K562 (cell line): ENCODE measurements at regions not wholly inside any gene's neighbourhood (a gene's known extent, or its start where the extent isn't known, plus 50 kb on each side); places are given as distances from the start of the nearest gene placed in this dataset.

Experiments
- ATAC-seq: fragments of 200-7000 bp; cut with Tn5 transposase; 3 replicates; pipeline ENCODE4 v1.9.1; 2020; ENCODE audit warnings: moderate library complexity
- BruUV-seq: library from RNA; stranded (reverse); fragments of 400-500 nt; replicated peaks from 2 replicates; lab custom pipeline; 2021; lab: Mats Ljungman, UMichigan
- CTCF ChIA-PET: fragments of 300-600 bp; formaldehyde crosslinking; extraction: SDS; loops from one replicate; lab custom pipeline; 2021; ENCODE audit warnings: low intra/inter-chr PET ratio; lab: Yijun Ruan, JAX
- POLR2A ChIA-PET: fragments of 300-600, 350-650 bp; sonication (Branson Sonifier 250); formaldehyde crosslinking; extraction: SDS; loops from one replicate; lab custom pipeline; 2021; ENCODE audit warnings: antibody characterized with exemption, inconsistent platforms; lab: Yijun Ruan, JAX
- DNase-seq, 4 experiments: peaks; one replicate each; pipeline versions ENCODE4 v3.0.0 to v3.0.0-alpha.2; 2011 to 2018; ENCODE audit warnings: low spot score in 3 of 4, mixed read lengths in 3 of 4; ENCODE audit errors: extremely low read depth in 1 of 4
- FAIRE-seq: peaks from 2 replicates; lab custom pipeline; 2011; peaks lifted over from hg19 to GRCh38; lab: Jason Lieb, UNC
- H2AFZ ChIP-seq: 2 replicates; pipeline ENCODE4 v1.6.0; 2011; ENCODE audit warnings: low read depth, low read length, control low read depth, inconsistent platforms
- H3K27ac ChIP-seq: fragments of 200-600 bp; 3 replicates; pipeline ENCODE4 v1.8.0; 2011; ENCODE audit warnings: low read depth, mild to moderate bottlenecking, control low read depth, inconsistent platforms, low read length, moderate library complexity, mixed read lengths; ENCODE audit errors: extremely low read depth
- H3K27me3 ChIP-seq, 2 experiments: fragments of 300-600 bp in 1 of 2; 2 replicates in 1 of 2; 3 replicates in 1 of 2; pipeline versions ENCODE4 v1.6.0 to v1.8.0; 2011; ENCODE audit warnings: inconsistent platforms in 2 of 2, low read length in 2 of 2, mild to moderate bottlenecking in 1 of 2, mixed read lengths in 1 of 2, moderate library complexity in 1 of 2; ENCODE audit not compliant: control insufficient read depth in 2 of 2, insufficient read depth in 2 of 2
- H3K36me3 ChIP-seq: fragments of 300-600 bp; 3 replicates; pipeline ENCODE4 v1.8.0; 2011; ENCODE audit warnings: mild to moderate bottlenecking, low read length, inconsistent platforms; ENCODE audit not compliant: control insufficient read depth, insufficient read depth
- H3K4me1 ChIP-seq, 2 experiments: fragments of 200-600 bp in 1 of 2; replicated peaks in 1 of 2; 2 replicates in 1 of 2; 3 replicates in 1 of 2; pipeline versions ENCODE4 v1.5.1 to v1.8.0; 2011; ENCODE audit warnings: inconsistent platforms in 2 of 2, low read length in 2 of 2, mild to moderate bottlenecking in 1 of 2, mixed read lengths in 1 of 2, moderate library complexity in 1 of 2; ENCODE audit not compliant: control insufficient read depth in 2 of 2, insufficient read depth in 2 of 2
- H3K4me2 ChIP-seq: 2 replicates; pipeline ENCODE4 v1.6.1; 2011; ENCODE audit warnings: low read length, control low read depth, inconsistent platforms, mixed read lengths; ENCODE audit not compliant: insufficient read depth
- H3K4me3 ChIP-seq: fragments of 200-600 bp; sonication (generic), shearing (Covaris generic); 2 replicates; pipeline ENCODE4 v1.5.1; 2016; ENCODE audit warnings: control low read depth, inconsistent platforms
- H3K79me2 ChIP-seq: fragments of 200-600 bp; 3 replicates; pipeline ENCODE4 v1.8.0; 2011; ENCODE audit warnings: low read length, inconsistent platforms; ENCODE audit not compliant: control insufficient read depth, insufficient read depth
- H3K9ac ChIP-seq, 2 experiments: 2 replicates each; pipeline versions ENCODE4 v1.6.0 to v1.6.1; 2011; ENCODE audit warnings: low read depth in 2 of 2, low read length in 2 of 2, control low read depth in 1 of 2, inconsistent platforms in 1 of 2, mild to moderate bottlenecking in 1 of 2, mixed read lengths in 1 of 2; ENCODE audit not compliant: insufficient read depth in 1 of 2
- H3K9me1 ChIP-seq: one replicate; pipeline ENCODE4 v1.6.0; 2011; ENCODE audit warnings: inconsistent platforms, mild to moderate bottlenecking, low read length, moderate library complexity; ENCODE audit not compliant: control insufficient read depth, insufficient read depth
- H3K9me3 ChIP-seq: replicated peaks from 2 replicates; pipeline ENCODE4 v1.5.1; 2011; ENCODE audit warnings: low read depth, low read length, inconsistent platforms; ENCODE audit not compliant: control insufficient read depth, insufficient read depth
- H4K20me1 ChIP-seq: replicated peaks from 2 replicates; pipeline ENCODE4 v1.6.1; 2011; ENCODE audit warnings: low read length, inconsistent platforms, mixed read lengths; ENCODE audit not compliant: control insufficient read depth, insufficient read depth
- ARID4B ChIP-seq: sonication (generic); formaldehyde crosslinking; IDR thresholded peaks from 2 replicates; pipeline ENCODE4 v1.8.0; 2022; ENCODE audit warnings: mild to moderate bottlenecking, missing genetic modification reagents
- ATF2 ChIP-seq: sonication (generic); formaldehyde crosslinking; IDR thresholded peaks from 2 replicates; pipeline ENCODE4 v1.8.1; 2022; ENCODE audit warnings: missing genetic modification reagents
- CHAMP1 ChIP-seq: fragments of 450-650 bp; IDR thresholded peaks from 2 replicates; pipeline ENCODE4 v1.6.1; 2016; ENCODE audit warnings: mild to moderate bottlenecking
- HIVEP1 ChIP-seq: fragments of 250-450 bp; sonication (Bioruptor Pico); IDR thresholded peaks from 2 replicates; pipeline ENCODE4 v1.4.0; 2020; ENCODE audit warnings: mild to moderate bottlenecking
- KDM4B ChIP-seq, 2 experiments: fragments of 450-650 bp in 1 of 2; sonication (generic) in 1 of 2; IDR thresholded peaks; 2 replicates each; pipeline ENCODE4 v1.6.1; 2016 to 2017; ENCODE audit warnings: borderline replicate concordance in 2 of 2, antibody characterized with exemption in 1 of 2, low read depth in 1 of 2, mild to moderate bottlenecking in 1 of 2
- NCOR1 ChIP-seq: fragments of 450-650 bp; IDR thresholded peaks from 2 replicates; pipeline ENCODE4 v1.6.1; 2016; ENCODE audit warnings: mild to moderate bottlenecking, moderate library complexity
- RB1 ChIP-seq: fragments of 450-650 bp; IDR thresholded peaks from 2 replicates; pipeline ENCODE4 v1.6.1; 2017; ENCODE audit warnings: low read depth, mild to moderate bottlenecking
- TOE1 ChIP-seq, 2 experiments: fragments of 450-650 bp in 1 of 2; sonication (generic) in 1 of 2; formaldehyde crosslinking in 1 of 2; IDR thresholded peaks; 2 replicates each; pipeline versions ENCODE4 v1.7.1 to v1.8.0; 2016 to 2022; ENCODE audit warnings: borderline replicate concordance in 2 of 2, mild to moderate bottlenecking in 2 of 2, antibody characterized with exemption in 1 of 2, inconsistent platforms in 1 of 2, low read depth in 1 of 2, missing genetic modification reagents in 1 of 2, moderate library complexity in 1 of 2
- ZNF124 ChIP-seq: sonication (generic); formaldehyde crosslinking; IDR thresholded peaks from 2 replicates; pipeline ENCODE4 v1.8.1; 2022; ENCODE audit warnings: missing genetic modification reagents
- ZNF217 ChIP-seq: sonication (generic); formaldehyde crosslinking; IDR thresholded peaks from 2 replicates; pipeline ENCODE4 v1.8.0; 2022; ENCODE audit warnings: mild to moderate bottlenecking, missing genetic modification reagents
- ZNF398 ChIP-seq: fragments of 250-450 bp; sonication (Bioruptor Pico); IDR thresholded peaks from 2 replicates; pipeline ENCODE4 v1.8.0; 2021; ENCODE audit warnings: moderate library complexity, mild to moderate bottlenecking, inconsistent platforms
- ZNF589 ChIP-seq: fragments of 200-800 bp; sonication (Bioruptor generic); IDR thresholded peaks from 2 replicates; pipeline ENCODE4 v1.6.1; 2016; ENCODE audit warnings: low read depth, missing genetic modification characterization, missing compliant biosample characterization
- WGBS: fragments of 100-300 bp; shearing (Covaris generic); methylation state at CpG from one replicate; pipeline ENCODE4 v1.1.6; 2016; ENCODE audit warnings: low coverage, mixed read lengths; ENCODE audit not compliant: insufficient coverage; ENCODE audit errors: missing lambda C conversion rate; 5-methylcytosine and 5-hydroxymethylcytosine counted together
- in situ Hi-C: fragments of 300-500 bp; cut with MboI; formaldehyde crosslinking; loops from 4 replicates; pipeline ENCODE4 v1.15.0; 2018; ENCODE audit warnings: inconsistent platforms, mixed read lengths
- intact Hi-C: fragments of 100-400 bp; cut with micrococcal nuclease; formaldehyde crosslinking; loops from 2 replicates; pipeline ENCODE4 v1.14.2; 2022

- intact Hi-C loops, result no loop called here
- Histone ChIP-seq H3K4me3 (no peak overlapping the region), H3K79me2 (no peaks in the 10 kb centered on the region), H3K27ac (no peak overlapping the region), H3K27me3 (no peaks in the 10 kb centered on the region), H3K4me1 (no peaks in the 10 kb centered on the region), H2AFZ (no peak overlapping the region), H3K4me2 (no peak overlapping the region), H3K9me1 (no peaks in the 10 kb centered on the region), H3K9me3 (peaks cover 3% of the 10 kb centered on the region; the same call in 1 of the 2 replicates), H3K36me3 (no peaks in the 10 kb centered on the region), H4K20me1 (no peaks in the 10 kb centered on the region), H3K9ac (no peak overlapping the region)
- CTCF ChIA-PET, result no interaction called here
- DNase-seq (no peak), ATAC-seq (no peak), FAIRE-seq (no peak)
- in situ Hi-C loops, result no loop called here
- POLR2A ChIA-PET, result no interaction called here
- no TSS peak for BruUV-seq
- 10% methylated on average over 1 of the region's 1 CpG for WGBS
- TF ChIP-seq ZNF398 (CRISPR knock-in tag) (no peak), TOE1 (IDR thresholded peaks at IDR 0.05; ENCODE audit: borderline replicate concordance) (no peak), TOE1 (CRISPR knock-in tag; IDR thresholded peaks at IDR 0.05; ENCODE audit: borderline replicate concordance, low read depth) (no peak), ARID4B (CRISPR knock-in tag) (no peak), KDM4B (IDR thresholded peaks at IDR 0.05; ENCODE audit: borderline replicate concordance in 2 of 2, low read depth in 1 of 2) (no peak), ZNF589 (CRISPR knock-in tag) (no peak), ATF2 (CRISPR knock-in tag) (no peak), NCOR1 (no peak), ZNF124 (CRISPR knock-in tag) (no peak), ZNF217 (CRISPR knock-in tag) (no peak), RB1 (no peak), CHAMP1 (no peak), HIVEP1 (CRISPR knock-in tag) (no peak)
Observed at GRCh38 chr6:23511817-23512216, 614.2 kb upstream of the NRSN1 start.
